ENCODE measurements at regions not wholly inside any gene's neighbourhood (a gene's known extent, or its start where the extent isn't known, plus 50 kb on each side); places are given as distances from the start of the nearest gene placed in this dataset.

DNA sequence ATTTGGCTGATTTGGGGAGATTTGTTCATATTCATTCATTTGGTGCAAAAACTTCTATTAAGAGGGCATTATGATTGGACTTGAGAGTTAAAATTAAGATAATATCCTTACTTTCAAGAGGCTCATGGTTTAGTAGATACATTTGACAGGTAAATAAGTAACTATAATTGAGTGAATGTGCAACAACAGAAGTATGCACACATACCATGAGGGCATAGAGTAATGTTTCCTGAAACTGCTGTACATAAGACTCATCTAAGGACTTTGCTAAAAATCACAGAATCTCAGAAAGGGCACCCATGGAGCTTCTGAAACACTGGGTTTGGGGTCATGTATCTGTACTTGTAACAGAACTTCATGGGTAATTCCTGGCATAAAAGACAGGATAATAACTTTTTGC lies 70.1 kb upstream of the PPP2R2B start:
- Histone ChIP-seq H3K9me3 (ENCODE audit: control insufficient read depth in 4 of 4, low read length in 3 of 4) (no peaks in the 10 kb centered on the region), H3K4me3 (ENCODE audit: low read depth in 1 of 3, low read length in 3 of 3) (no peak overlapping the region), H3K4me1 (ENCODE audit: control insufficient read depth in 4 of 4, insufficient read depth in 4 of 4, low read length in 3 of 4) (peaks cover 1 to 25% (median 21%) of the 10 kb centered on the region in 4 donors), H3K9ac (ENCODE audit: low read depth in 1 of 2, low read length in 2 of 2) (no peak overlapping the region), H3K36me3 (ENCODE audit: control insufficient read depth in 4 of 4, insufficient read depth in 3 of 4, low read depth in 1 of 4, low read length in 3 of 4) (no peaks in the 10 kb centered on the region), H3K27ac (ENCODE audit: low read depth in 1 of 2, low read length in 2 of 2) (no peak overlapping the region), H3K27me3 (ENCODE audit: control insufficient read depth in 4 of 4, insufficient read depth in 4 of 4, low read length in 3 of 4) (no peaks in the 10 kb centered on the region)
- TF ChIP-seq JUND (IDR thresholded peaks at IDR 0.05) = no peak
- TF ChIP-seq RXRA (IDR thresholded peaks at IDR 0.05) = no peak
- DNase-seq (ENCODE audit: low spot score) = no peak

DNA sequence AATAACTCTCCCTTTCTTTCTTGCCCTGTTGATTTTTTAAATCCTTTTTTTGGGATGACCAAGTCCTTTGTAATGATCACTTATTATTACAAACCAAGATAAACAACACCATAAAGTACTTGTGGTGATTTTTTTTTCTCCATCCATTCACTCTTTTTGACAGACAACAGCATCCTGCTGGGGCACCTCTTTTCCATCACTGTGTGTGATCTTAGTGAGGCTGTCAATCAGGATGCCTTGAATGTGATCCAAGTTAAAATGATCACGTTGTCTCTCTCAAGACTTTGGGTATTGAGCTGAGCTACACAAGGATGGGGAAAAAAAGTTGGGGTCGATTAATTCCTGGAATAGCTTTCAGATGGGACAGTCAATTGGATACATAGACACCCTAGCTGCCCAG lies 73.6 kb upstream of the PPP2R2B start:
- WGBS = 69% methylated on average over 2 of the region's 2 CpGs
- H3K4me3 ChIP-seq (ENCODE audit: low read depth in 1 of 3, low read length in 3 of 3) = no peak overlapping the region
- no peak overlapping the region for H3K27ac ChIP-seq (ENCODE audit: low read depth in 1 of 2, low read length in 2 of 2)
- no peaks in the 10 kb centered on the region for H3K9me3 ChIP-seq (ENCODE audit: control insufficient read depth in 4 of 4, low read length in 3 of 4)
- no peak for TF ChIP-seq HNF4G (IDR thresholded peaks at IDR 0.05)
- no peak for TF ChIP-seq FOXA2 (IDR thresholded peaks at IDR 0.05)
- no peak for TF ChIP-seq SP1 (IDR thresholded peaks at IDR 0.05)
- TF ChIP-seq, protein P1, sequence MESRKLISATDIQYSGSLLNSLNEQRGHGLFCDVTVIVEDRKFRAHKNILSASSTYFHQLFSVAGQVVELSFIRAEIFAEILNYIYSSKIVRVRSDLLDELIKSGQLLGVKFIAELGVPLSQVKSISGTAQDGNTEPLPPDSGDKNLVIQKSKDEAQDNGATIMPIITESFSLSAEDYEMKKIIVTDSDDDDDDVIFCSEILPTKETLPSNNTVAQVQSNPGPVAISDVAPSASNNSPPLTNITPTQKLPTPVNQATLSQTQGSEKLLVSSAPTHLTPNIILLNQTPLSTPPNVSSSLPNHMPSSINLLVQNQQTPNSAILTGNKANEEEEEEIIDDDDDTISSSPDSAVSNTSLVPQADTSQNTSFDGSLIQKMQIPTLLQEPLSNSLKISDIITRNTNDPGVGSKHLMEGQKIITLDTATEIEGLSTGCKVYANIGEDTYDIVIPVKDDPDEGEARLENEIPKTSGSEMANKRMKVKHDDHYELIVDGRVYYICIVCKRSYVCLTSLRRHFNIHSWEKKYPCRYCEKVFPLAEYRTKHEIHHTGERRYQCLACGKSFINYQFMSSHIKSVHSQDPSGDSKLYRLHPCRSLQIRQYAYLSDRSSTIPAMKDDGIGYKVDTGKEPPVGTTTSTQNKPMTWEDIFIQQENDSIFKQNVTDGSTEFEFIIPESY (IDR thresholded peaks at IDR 0.05) = no peak
- TF ChIP-seq, protein P2, sequence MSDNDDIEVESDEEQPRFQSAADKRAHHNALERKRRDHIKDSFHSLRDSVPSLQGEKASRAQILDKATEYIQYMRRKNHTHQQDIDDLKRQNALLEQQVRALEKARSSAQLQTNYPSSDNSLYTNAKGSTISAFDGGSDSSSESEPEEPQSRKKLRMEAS (IDR thresholded peaks at IDR 0.05) = no peak
- TF ChIP-seq TAF1 (conservative IDR thresholded peaks at IDR 0.05) = no peak
- TF ChIP-seq HNF4A (conservative IDR thresholded peaks at IDR 0.05) = no peak
- TF ChIP-seq YY1 (IDR thresholded peaks at IDR 0.05) = no peak
- TF ChIP-seq JUND (IDR thresholded peaks at IDR 0.05) = no peak
- TF ChIP-seq, protein P3, sequence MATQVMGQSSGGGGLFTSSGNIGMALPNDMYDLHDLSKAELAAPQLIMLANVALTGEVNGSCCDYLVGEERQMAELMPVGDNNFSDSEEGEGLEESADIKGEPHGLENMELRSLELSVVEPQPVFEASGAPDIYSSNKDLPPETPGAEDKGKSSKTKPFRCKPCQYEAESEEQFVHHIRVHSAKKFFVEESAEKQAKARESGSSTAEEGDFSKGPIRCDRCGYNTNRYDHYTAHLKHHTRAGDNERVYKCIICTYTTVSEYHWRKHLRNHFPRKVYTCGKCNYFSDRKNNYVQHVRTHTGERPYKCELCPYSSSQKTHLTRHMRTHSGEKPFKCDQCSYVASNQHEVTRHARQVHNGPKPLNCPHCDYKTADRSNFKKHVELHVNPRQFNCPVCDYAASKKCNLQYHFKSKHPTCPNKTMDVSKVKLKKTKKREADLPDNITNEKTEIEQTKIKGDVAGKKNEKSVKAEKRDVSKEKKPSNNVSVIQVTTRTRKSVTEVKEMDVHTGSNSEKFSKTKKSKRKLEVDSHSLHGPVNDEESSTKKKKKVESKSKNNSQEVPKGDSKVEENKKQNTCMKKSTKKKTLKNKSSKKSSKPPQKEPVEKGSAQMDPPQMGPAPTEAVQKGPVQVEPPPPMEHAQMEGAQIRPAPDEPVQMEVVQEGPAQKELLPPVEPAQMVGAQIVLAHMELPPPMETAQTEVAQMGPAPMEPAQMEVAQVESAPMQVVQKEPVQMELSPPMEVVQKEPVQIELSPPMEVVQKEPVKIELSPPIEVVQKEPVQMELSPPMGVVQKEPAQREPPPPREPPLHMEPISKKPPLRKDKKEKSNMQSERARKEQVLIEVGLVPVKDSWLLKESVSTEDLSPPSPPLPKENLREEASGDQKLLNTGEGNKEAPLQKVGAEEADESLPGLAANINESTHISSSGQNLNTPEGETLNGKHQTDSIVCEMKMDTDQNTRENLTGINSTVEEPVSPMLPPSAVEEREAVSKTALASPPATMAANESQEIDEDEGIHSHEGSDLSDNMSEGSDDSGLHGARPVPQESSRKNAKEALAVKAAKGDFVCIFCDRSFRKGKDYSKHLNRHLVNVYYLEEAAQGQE (IDR thresholded peaks at IDR 0.05) = no peak
- no peak for TF ChIP-seq EGR1 (IDR thresholded peaks at IDR 0.05; ENCODE audit: low read depth in 2 of 2)
- no peak for TF ChIP-seq RXRA (IDR thresholded peaks at IDR 0.05)
- TF ChIP-seq FOXA1 (IDR thresholded peaks at IDR 0.05) = no peak
- no peak for TF ChIP-seq GABPA (IDR thresholded peaks at IDR 0.05 in 1 of 2, conservative IDR thresholded peaks at IDR 0.05 in 1 of 2)
- TF ChIP-seq, protein P4, sequence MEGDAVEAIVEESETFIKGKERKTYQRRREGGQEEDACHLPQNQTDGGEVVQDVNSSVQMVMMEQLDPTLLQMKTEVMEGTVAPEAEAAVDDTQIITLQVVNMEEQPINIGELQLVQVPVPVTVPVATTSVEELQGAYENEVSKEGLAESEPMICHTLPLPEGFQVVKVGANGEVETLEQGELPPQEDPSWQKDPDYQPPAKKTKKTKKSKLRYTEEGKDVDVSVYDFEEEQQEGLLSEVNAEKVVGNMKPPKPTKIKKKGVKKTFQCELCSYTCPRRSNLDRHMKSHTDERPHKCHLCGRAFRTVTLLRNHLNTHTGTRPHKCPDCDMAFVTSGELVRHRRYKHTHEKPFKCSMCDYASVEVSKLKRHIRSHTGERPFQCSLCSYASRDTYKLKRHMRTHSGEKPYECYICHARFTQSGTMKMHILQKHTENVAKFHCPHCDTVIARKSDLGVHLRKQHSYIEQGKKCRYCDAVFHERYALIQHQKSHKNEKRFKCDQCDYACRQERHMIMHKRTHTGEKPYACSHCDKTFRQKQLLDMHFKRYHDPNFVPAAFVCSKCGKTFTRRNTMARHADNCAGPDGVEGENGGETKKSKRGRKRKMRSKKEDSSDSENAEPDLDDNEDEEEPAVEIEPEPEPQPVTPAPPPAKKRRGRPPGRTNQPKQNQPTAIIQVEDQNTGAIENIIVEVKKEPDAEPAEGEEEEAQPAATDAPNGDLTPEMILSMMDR (IDR thresholded peaks at IDR 0.05; ENCODE audit: low read depth, low read length, missing input control) = no peak
- TF ChIP-seq NR2F2 (IDR thresholded peaks at IDR 0.05) = no peak
- H3K36me3 ChIP-seq (ENCODE audit: control insufficient read depth in 4 of 4, insufficient read depth in 3 of 4, low read depth in 1 of 4, low read length in 3 of 4) = no peaks in the 10 kb centered on the region
- no peaks in the 10 kb centered on the region for H3K27me3 ChIP-seq (ENCODE audit: control insufficient read depth in 4 of 4, insufficient read depth in 4 of 4, low read length in 3 of 4)
- peaks cover 0 to 2% (median 0%) of the 10 kb centered on the region in 4 donors for H3K4me1 ChIP-seq (ENCODE audit: control insufficient read depth in 4 of 4, insufficient read depth in 4 of 4, low read length in 3 of 4)
- no peak overlapping the region for H3K9ac ChIP-seq (ENCODE audit: low read depth in 1 of 2, low read length in 2 of 2)
- DNase-seq (ENCODE audit: low spot score) = no peak
